GM18870 (cell line): ENCODE measurements at regions not wholly inside any gene's neighbourhood (a gene's known extent, or its start where the extent isn't known, plus 50 kb on each side); places are given as distances from the start of the nearest gene placed in this dataset.

Source experiments
- ATAC-seq: cut with Tn5 transposase; IDR thresholded peaks from one replicate; pipeline ENCODE4 v1.9.1; 2021; ENCODE audit warnings: moderate library complexity; ENCODE audit not compliant: unreplicated experiment

DNA sequence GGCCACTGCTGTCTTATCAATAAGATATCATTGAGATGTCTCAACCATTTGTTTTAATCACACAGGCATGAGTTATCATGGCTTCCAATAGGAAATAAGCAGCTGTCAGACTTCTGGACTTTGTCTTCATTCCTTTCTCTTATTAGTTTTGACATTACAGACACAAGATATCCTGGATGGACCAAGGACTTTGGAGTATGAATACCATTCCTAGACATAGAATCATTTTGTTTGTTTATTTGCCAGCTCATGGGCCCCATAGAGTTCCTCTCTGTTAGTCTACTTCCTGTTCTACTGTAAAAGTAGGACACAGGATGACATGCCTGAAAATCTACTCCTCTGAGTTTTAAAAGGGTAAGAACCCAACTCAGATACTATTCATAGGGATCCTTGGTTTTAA, 77.7 kb upstream of the KCNJ16 start:
- no peak for ATAC-seq

DNA sequence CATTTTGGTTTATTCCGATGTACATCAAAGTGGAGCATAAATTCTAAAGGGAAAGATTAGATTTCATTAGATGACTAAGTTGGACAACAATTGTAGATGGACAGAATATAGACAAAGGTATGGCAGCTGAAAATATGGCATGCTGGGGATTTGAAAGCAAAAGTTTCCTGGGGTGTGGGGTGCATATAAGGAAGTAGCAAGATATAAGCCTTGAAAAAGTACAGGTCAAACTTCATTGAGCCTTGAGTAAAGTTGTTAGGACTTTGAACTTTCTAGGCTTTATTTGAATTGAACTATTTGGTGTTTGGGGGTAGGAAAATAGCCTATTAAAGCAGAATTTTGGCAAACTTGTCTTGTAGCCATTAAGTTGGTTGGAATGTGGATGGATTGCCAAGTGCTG, 75.8 kb upstream of the KCNJ16 start:
- no peak for ATAC-seq

DNA sequence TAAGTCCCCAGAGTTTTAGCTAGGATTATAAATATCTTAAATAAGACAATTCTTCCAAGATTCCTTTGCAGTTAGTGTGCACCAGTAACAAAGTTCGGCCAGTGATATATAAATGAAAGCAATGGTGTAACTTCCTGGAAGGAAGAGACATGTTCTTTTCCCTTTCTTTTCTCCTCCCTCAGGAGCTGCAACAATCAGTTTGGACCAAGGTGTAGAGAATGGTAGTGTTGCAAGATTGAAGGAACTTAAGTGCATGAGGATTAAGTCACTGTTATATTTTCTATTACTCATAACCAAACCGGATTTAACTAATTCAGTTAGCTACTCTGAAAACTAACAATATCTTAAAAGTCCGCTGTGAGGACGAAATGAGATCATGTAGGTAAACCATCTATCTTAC, 68.9 kb upstream of the KCNJ16 start:
- no peak for ATAC-seq

DNA sequence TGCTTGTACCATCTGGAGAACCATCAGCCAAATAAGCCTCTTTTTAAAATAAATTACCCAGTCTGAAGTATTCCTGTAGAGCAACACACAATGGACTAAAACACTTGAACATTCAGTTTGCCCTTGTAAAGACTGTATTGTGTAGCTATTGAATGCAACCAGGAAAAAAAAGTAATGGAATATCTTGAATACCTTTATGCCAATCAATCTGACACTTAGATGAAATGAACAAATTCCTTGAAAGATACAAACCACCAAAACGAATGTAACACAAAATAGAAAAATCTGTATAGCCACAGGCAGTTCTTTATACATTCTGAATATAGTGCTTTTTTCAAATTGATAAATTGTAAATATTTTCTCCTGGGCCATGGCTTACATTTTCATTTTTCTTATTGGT, 63.3 kb upstream of the KCNJ16 start:
- no peak for ATAC-seq

DNA sequence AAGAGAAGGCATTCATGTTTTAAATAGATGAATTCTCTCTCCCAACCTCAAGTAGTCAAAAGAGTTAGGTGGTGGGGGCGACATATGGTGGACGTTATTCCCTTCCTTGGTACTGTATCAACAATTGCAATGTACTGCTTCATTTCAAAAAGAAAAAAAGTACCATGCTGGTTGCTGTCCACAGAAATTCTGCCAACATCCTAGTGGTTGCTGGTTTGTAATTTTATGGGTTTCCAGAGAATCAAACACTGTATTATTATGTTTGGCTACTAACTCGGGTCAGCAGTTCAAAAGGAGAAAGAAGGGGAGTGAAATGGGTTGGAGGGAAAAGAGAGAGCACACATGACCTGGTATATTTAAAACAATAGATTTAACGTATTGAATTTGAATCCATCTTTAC, 61.1 kb upstream of the KCNJ16 start:
- no peak for ATAC-seq

DNA sequence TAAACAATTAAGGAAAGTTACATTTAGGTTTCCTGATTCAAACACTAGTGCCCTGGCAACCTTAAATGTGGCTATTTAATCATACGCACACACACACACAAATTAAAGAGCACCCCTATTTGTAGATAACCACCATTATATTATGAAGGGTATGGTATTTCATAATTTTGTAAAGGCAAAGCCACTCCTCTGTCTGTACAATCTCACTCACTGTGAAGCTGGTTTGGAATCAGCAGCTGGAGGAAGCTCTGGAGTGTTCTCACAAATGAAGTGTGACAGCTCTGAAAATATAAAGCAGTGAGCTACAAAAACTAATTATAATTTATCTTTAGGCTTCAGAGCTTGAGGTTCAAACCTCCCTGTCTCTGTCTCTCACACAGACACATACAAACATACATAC, 57.9 kb upstream of the KCNJ16 start:
- no peak for ATAC-seq

DNA sequence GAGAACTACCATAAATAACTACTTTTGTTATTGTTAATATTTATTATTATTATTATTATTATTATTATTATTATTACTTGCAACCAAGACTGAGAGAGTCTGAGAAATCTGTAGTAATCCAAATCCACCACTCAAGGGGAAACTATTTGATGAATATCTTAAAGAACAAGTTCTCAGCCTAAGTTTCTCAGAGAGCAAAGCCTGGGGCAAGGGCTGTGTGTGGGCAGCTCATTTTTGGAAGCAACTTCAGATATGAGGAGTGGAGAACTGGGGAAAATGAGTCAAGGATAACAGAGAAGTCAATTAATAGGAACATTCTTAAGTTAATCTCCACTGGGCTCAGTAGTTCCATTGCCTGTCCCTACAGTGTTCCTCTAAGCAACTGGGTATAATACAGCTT, 57.1 kb upstream of the KCNJ16 start:
- ATAC-seq: no peak

DNA sequence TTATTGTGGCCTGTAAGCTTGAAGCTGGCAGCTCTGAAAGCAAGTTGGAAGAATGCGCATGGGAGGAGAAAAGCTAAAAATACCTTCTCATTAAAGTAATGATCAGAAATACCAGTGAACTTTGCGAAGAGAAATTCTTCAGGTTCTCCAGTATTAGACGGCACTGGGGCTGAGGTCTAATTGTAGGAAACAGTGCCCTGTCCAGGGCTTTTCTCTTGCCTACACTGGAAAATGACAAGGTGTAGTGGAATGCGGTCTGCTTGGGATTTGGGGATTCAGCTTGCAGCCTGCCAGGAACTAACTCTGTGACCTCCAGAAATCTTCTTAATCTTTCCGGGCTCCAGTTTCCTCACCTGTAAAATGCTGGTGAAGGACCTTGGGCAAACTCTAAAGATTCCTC, 53.3 kb upstream of the KCNJ16 start:
- no peak for ATAC-seq

DNA sequence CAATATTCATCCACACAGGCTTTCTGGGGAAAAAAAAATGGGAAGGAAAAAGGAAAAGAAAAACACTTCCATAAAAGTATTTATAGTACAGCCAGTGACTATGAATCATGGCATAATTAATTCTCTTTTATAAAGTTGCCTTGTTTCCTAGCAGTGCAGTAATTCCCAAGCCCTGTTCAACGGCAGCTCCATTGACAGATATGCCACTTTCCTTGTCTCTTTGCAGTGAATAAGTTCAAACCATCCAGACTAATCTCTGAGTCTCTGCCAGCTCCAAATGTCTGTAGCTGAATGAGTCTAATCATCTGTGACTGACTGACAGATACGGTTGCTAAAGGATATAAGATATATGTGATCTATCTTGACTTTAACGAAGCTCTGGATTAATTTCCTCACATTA, 52.9 kb upstream of the KCNJ16 start:
- no peak for ATAC-seq

DNA sequence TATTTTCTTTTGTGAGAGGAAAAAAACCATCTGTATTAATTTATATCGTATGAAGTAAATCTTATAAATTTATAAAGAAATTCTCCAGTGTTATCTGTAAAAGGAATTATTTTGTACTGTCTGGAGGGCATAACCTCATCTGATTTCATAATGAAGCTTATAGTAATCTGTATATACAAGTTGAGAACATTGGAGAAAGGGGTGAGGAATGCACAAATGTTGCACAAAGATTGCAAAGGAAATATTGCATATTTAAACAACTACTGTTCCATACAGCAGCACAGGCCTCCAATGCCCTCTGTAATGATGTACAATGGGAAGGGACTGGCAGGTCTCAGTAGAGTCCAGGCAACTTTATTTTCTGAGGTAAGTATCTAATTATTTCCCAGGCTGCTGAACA, 50.8 kb upstream of the KCNJ16 start:
- ATAC-seq: no peak
